Ovary (tissue), 7 donors: ENCODE measurements at regions not wholly inside any gene's neighbourhood (a gene's known extent, or its start where the extent isn't known, plus 50 kb on each side); places are given as distances from the start of the nearest gene placed in this dataset.

Experiments
- DNase-seq, 5 donors: peaks; one replicate each; pipeline ENCODE4 v3.0.0-alpha.2; 2019 to 2020
- H3K27ac ChIP-seq, 2 donors: fragments of 200-600 bp; one replicate each; pipeline versions ENCODE4 v1.5.1 to v1.8.0; 2019 to 2022
- H3K27me3 ChIP-seq: fragments of 200-600 bp; one replicate; pipeline ENCODE4 v1.8.0; 2022
- H3K36me3 ChIP-seq: fragments of 200-600 bp; sonication (generic); one replicate; pipeline ENCODE4 v1.5.1; 2019
- H3K4me1 ChIP-seq: one replicate; pipeline ENCODE4 v1.8.1; 2013; ENCODE audit warnings: mild to moderate bottlenecking, moderate library complexity; ENCODE audit not compliant: insufficient read depth
- H3K4me3 ChIP-seq: fragments of 200-600 bp; sonication (generic); one replicate; pipeline ENCODE4 v1.5.1; 2017
- H3K9me3 ChIP-seq, 2 donors: fragments of 200-600 bp in 1 of 2; sonication (generic) in 1 of 2; one replicate each; pipeline versions ENCODE4 v1.5.1 to v1.8.1; 2013 to 2019; ENCODE audit warnings: mild to moderate bottlenecking in 1 of 2, moderate library complexity in 1 of 2
- EP300 ChIP-seq: sonication (generic); formaldehyde crosslinking; IDR thresholded peaks from one replicate; pipeline ENCODE4 v1.6.1; 2017; ENCODE audit warnings: antibody characterized with exemption
- POLR2A ChIP-seq: fragments of 450-650 bp; IDR thresholded peaks from one replicate; pipeline ENCODE4 v1.6.1; 2017; ENCODE audit warnings: antibody characterized with exemption, mild to moderate bottlenecking, moderate library complexity
- WGBS, 3 donors: extraction: QIAGEN DNeasy Blood & Tissue Kit in 1 of 3; methylation state at CpG; one replicate each; pipeline versions ENCODE4 v1.1.5 to v1.1.7; 2013 to 2017; 5-methylcytosine and 5-hydroxymethylcytosine counted together
- intact Hi-C, 4 donors: fragments of 100-400 bp; cut with DNase I; formaldehyde crosslinking; loops; one replicate each; pipeline versions ENCODE4 v1.11.0 to v1.15.1; 2022 to 2023
- TF ChIP-seq, protein P1 (sequence below), 3 donors: fragments of 450-650 bp in 2 of 3; fragments of 200-600 bp in 1 of 3; IDR thresholded peaks; one replicate each; pipeline versions ENCODE4 v1.5.1 to v1.8.0; 2016 to 2022; ENCODE audit warnings: antibody characterized with exemption in 3 of 3, mild to moderate bottlenecking in 1 of 3
- donor health status: DM: no; HTN: no; CAD: no; lungs with moderate emphysema.
- donor health status: DM: no; HTN: no; CAD: no.
- donor health status: Bipolar disorder and iron deficiency.
- donor health status: DM: no; HTN: no; CAD: no.
- donor health status: DM: yes; HTN: yes; CAD: no.

- no peaks in the 10 kb centered on the region for H3K9me3 ChIP-seq
- WGBS, 3 donors, result 93 to 95% (median 94%) methylated on average over 5 of the region's 5 CpGs
- no peaks in the 10 kb centered on the region for H3K4me1 ChIP-seq
- no peaks in the 10 kb centered on the region for H3K27me3 ChIP-seq
- H3K36me3 ChIP-seq, result no peaks in the 10 kb centered on the region
- no peak for DNase-seq
- intact Hi-C loops, result no loop called here
- TF ChIP-seq, protein P1, sequence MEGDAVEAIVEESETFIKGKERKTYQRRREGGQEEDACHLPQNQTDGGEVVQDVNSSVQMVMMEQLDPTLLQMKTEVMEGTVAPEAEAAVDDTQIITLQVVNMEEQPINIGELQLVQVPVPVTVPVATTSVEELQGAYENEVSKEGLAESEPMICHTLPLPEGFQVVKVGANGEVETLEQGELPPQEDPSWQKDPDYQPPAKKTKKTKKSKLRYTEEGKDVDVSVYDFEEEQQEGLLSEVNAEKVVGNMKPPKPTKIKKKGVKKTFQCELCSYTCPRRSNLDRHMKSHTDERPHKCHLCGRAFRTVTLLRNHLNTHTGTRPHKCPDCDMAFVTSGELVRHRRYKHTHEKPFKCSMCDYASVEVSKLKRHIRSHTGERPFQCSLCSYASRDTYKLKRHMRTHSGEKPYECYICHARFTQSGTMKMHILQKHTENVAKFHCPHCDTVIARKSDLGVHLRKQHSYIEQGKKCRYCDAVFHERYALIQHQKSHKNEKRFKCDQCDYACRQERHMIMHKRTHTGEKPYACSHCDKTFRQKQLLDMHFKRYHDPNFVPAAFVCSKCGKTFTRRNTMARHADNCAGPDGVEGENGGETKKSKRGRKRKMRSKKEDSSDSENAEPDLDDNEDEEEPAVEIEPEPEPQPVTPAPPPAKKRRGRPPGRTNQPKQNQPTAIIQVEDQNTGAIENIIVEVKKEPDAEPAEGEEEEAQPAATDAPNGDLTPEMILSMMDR (IDR thresholded peaks at IDR 0.05), result no peak
- TF ChIP-seq EP300, result no peak
- H3K4me3 ChIP-seq, result no peak overlapping the region
- no peak overlapping the region for H3K27ac ChIP-seq
Measured at GRCh38 chr3:187545366-187545765, 124.8 kb downstream of the SST start.

- H3K27ac ChIP-seq, result no peak overlapping the region
- DNase-seq, result no peak
- WGBS, 3 donors, result 83 to 90% (median 85%) methylated on average over 5 of the region's 5 CpGs
- no peaks in the 10 kb centered on the region for H3K4me1 ChIP-seq
- TF ChIP-seq POLR2A, result no peak
- TF ChIP-seq, protein P1 (IDR thresholded peaks at IDR 0.05), result no peak
- no peaks in the 10 kb centered on the region for H3K9me3 ChIP-seq
- no peaks in the 10 kb centered on the region for H3K36me3 ChIP-seq
- no peaks in the 10 kb centered on the region for H3K27me3 ChIP-seq
- intact Hi-C loops, result no loop called here
- no peak overlapping the region for H3K4me3 ChIP-seq
Measured at GRCh38 chr3:187544326-187544725, 125.9 kb downstream of the SST start.

DNA sequence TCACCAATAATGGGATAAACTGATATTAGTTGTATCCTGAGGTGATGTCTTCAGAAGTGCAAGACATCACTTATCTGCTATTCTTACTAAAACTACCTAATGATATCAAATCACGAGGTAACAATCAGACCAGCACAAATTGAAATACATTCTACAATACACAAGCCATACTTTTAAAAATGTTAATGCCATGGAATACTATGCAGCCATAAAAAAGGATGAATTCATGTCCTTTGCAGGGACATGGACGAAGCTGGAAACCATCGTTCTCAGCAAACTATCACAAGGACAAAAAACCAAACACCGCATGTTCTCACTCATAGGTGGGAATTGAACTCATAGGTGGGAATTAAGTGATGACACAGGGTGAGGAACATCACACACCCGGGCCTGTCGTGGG is 129.3 kb downstream of the SST start:
- Histone ChIP-seq H3K4me3 (no peak overlapping the region), H3K27me3 (no peaks in the 10 kb centered on the region), H3K36me3 (no peaks in the 10 kb centered on the region), H3K27ac (no peak overlapping the region), H3K4me1 (no peaks in the 10 kb centered on the region), H3K9me3 (no peaks in the 10 kb centered on the region)
- DNase-seq, result no peak
- intact Hi-C loops, result no loop called here
- TF ChIP-seq, protein P1 (IDR thresholded peaks at IDR 0.05), result no peak
- TF ChIP-seq EP300 (no peak), POLR2A (no peak)
- 83 to 88% (median 84%) methylated on average over 6 of the region's 6 CpGs for WGBS, 3 donors

GRCh38 chr3:187536185-187536584 is 134.0 kb downstream of the SST start:
- Histone ChIP-seq H3K4me3 (no peak overlapping the region), H3K9me3 (no peaks in the 10 kb centered on the region), H3K36me3 (no peaks in the 10 kb centered on the region), H3K4me1 (no peaks in the 10 kb centered on the region), H3K27me3 (no peaks in the 10 kb centered on the region), H3K27ac (no peak overlapping the region)
- no peak for DNase-seq
- 90 to 91% (median 91%) methylated on average over 6 of the region's 6 CpGs for WGBS, 3 donors
- TF ChIP-seq POLR2A (no peak), EP300 (no peak)
- TF ChIP-seq, protein P1 (IDR thresholded peaks at IDR 0.05), result no peak
- intact Hi-C loops, result no loop called here

- no peak overlapping the region for H3K4me3 ChIP-seq
- intact Hi-C loops, result no loop called here
- no peak for DNase-seq
- H3K4me1 ChIP-seq, result no peaks in the 10 kb centered on the region
- no peaks in the 10 kb centered on the region for H3K27me3 ChIP-seq
- no peaks in the 10 kb centered on the region for H3K9me3 ChIP-seq
- no peak overlapping the region for H3K27ac ChIP-seq
- no peaks in the 10 kb centered on the region for H3K36me3 ChIP-seq
- WGBS, 3 donors, result 59 to 67% (median 62%) methylated on average over 6 of the region's 6 CpGs
- TF ChIP-seq, protein P1 (IDR thresholded peaks at IDR 0.05), result no peak
- TF ChIP-seq POLR2A (no peak), EP300 (no peak)
Measured at GRCh38 chr3:187533797-187534196, 136.4 kb downstream of the SST start.
